ENCODE measurements at regions not wholly inside any gene's neighbourhood (a gene's known extent, or its start where the extent isn't known, plus 50 kb on each side); places are given as distances from the start of the nearest gene placed in this dataset.
"Not testable (repeated sequence)": the region's sequence is repeated elsewhere in the genome, so short reads cannot be mapped to it uniquely, and the experiment has no call there.

- DNase-seq (ENCODE audit: low read depth), result no peak
These were observed 170.5 kb upstream of the NPSR1 start for GRCh38 chr7:34487391-34488115.

GRCh38 chr7:34488766-34489165 lies 169.3 kb upstream of the NPSR1 start:
- DNase-seq (ENCODE audit: low read depth), result no peak

- no peak for DNase-seq (ENCODE audit: low read depth)
These were observed 166.1 kb upstream of the NPSR1 start for GRCh38 chr7:34491899-34492298.

GRCh38 chr7:34493752-34494151 lies 164.3 kb upstream of the NPSR1 start:
- no peak for DNase-seq (ENCODE audit: low read depth)

- no peak for DNase-seq (ENCODE audit: low read depth)
These were observed 160.8 kb upstream of the NPSR1 start for GRCh38 chr7:34497153-34497777.

GRCh38 chr7:34501156-34501555 lies 156.9 kb upstream of the NPSR1 start:
- no peak for DNase-seq (ENCODE audit: low read depth)

- no peak for DNase-seq (ENCODE audit: low read depth)
These were observed 150.8 kb upstream of the NPSR1 start for GRCh38 chr7:34507191-34507590.

GRCh38 chr7:34523226-34523918 lies 134.6 kb upstream of the NPSR1 start:
- peak; percentile 88 for DNase-seq (ENCODE audit: low read depth)

- no peak for DNase-seq (ENCODE audit: low read depth)
These were observed 127.8 kb upstream of the NPSR1 start for GRCh38 chr7:34530259-34530658.

GRCh38 chr7:34539003-34539402 lies 119.0 kb upstream of the NPSR1 start:
- DNase-seq (ENCODE audit: low read depth), result no peak

GRCh38 chr7:34544621-34545020 lies 113.4 kb upstream of the NPSR1 start:
- no peak for DNase-seq (ENCODE audit: low read depth)

- DNase-seq (ENCODE audit: low read depth), result no peak
These were observed 107.0 kb upstream of the NPSR1 start for GRCh38 chr7:34550996-34551395.

- DNase-seq (ENCODE audit: low read depth), result no peak
These were observed 105.5 kb upstream of the NPSR1 start for GRCh38 chr7:34552502-34552901.

- DNase-seq (ENCODE audit: low read depth), result no peak
These were observed 100.0 kb upstream of the NPSR1 start for GRCh38 chr7:34558022-34558421.

GRCh38 chr7:34564091-34564490 lies 93.9 kb upstream of the NPSR1 start:
- no peak for DNase-seq (ENCODE audit: low read depth)

GRCh38 chr7:34567906-34568305 lies 90.1 kb upstream of the NPSR1 start:
- DNase-seq (ENCODE audit: low read depth), result no peak

GRCh38 chr7:34569975-34570699 lies 87.9 kb upstream of the NPSR1 start:
- no peak for DNase-seq (ENCODE audit: low read depth)

- no peak for DNase-seq (ENCODE audit: low read depth)
These were observed 83.0 kb upstream of the NPSR1 start for GRCh38 chr7:34575006-34575405.

GRCh38 chr7:34577934-34578333 lies 80.1 kb upstream of the NPSR1 start:
- not testable (repeated sequence) for DNase-seq (ENCODE audit: low read depth)

- DNase-seq (ENCODE audit: low read depth), result not testable (repeated sequence)
These were observed 76.3 kb upstream of the NPSR1 start for GRCh38 chr7:34581698-34582097.

- no peak for DNase-seq (ENCODE audit: low read depth)
These were observed 73.5 kb upstream of the NPSR1 start for GRCh38 chr7:34584526-34584925.

- DNase-seq (ENCODE audit: low read depth), result no peak
These were observed 61.1 kb upstream of the NPSR1 start for GRCh38 chr7:34596887-34597286.

Data from HS-5 (cell line).